RWPE2 (cell line): ENCODE measurements at regions not wholly inside any gene's neighbourhood (a gene's known extent, or its start where the extent isn't known, plus 50 kb on each side); places are given as distances from the start of the nearest gene placed in this dataset.
"Not testable (repeated sequence)": the region's sequence is repeated elsewhere in the genome, so short reads cannot be mapped to it uniquely, and the experiment has no call there.

Experiments used
- ATAC-seq: fragments of 200-7000 bp; cut with Tn5 transposase; 3 replicates; pipeline ENCODE4 v1.9.1; 2021; ENCODE audit warnings: low read depth
- DNase-seq: peaks from one replicate; pipeline ENCODE4 v3.0.0-alpha.2; 2020; ENCODE audit warnings: low spot score
- H3K27ac ChIP-seq: fragments of 450-650 bp; 2 replicates; pipeline ENCODE4 v1.5.1; 2017; ENCODE audit warnings: mild to moderate bottlenecking; ENCODE audit not compliant: poor library complexity, severe bottlenecking
- H3K27me3 ChIP-seq: fragments of 250-450 bp; sonication (Bioruptor Pico); 2 replicates; pipeline ENCODE4 v1.5.1; 2021; ENCODE audit warnings: mild to moderate bottlenecking, moderate library complexity; ENCODE audit not compliant: insufficient read depth, poor library complexity, severe bottlenecking
- H3K36me3 ChIP-seq: fragments of 250-450 bp; sonication (Bioruptor Pico); 2 replicates; pipeline ENCODE4 v1.5.1; 2020; ENCODE audit warnings: low read depth, mild to moderate bottlenecking, moderate library complexity
- H3K4me1 ChIP-seq: fragments of 250-450 bp; sonication (Bioruptor Pico); 2 replicates; pipeline ENCODE4 v1.5.1; 2021; ENCODE audit warnings: mild to moderate bottlenecking, moderate library complexity; ENCODE audit not compliant: insufficient read depth, poor library complexity, severe bottlenecking
- H3K4me3 ChIP-seq: fragments of 250-450 bp; sonication (Bioruptor Pico); 2 replicates; pipeline ENCODE4 v1.5.1; 2021; ENCODE audit warnings: mild to moderate bottlenecking, moderate library complexity; ENCODE audit not compliant: severe bottlenecking
- H3K9me3 ChIP-seq: fragments of 250-450 bp; sonication (Bioruptor Pico); 2 replicates; pipeline ENCODE4 v1.5.1; 2021; ENCODE audit warnings: mild to moderate bottlenecking, moderate library complexity; ENCODE audit not compliant: severe bottlenecking
- CTCF ChIP-seq: fragments of 450-650 bp; IDR thresholded peaks from one replicate; pipeline ENCODE4 v1.5.1; 2017; ENCODE audit warnings: mild to moderate bottlenecking, moderate library complexity; ENCODE audit not compliant: poor library complexity, severe bottlenecking

GRCh38 chr14:106227793-106228192 is 701.4 kb downstream of the TMEM121 start:
- TF ChIP-seq CTCF, result no peak
- H3K27ac ChIP-seq, result no peak overlapping the region

GRCh38 chr14:106228541-106229158 is 702.3 kb downstream of the TMEM121 start:
- Histone ChIP-seq H3K27ac (no peak overlapping the region), H3K4me3 (no peak overlapping the region), H3K4me1 (no peaks in the 10 kb centered on the region), H3K36me3 (no peaks in the 10 kb centered on the region), H3K27me3 (no peaks in the 10 kb centered on the region), H3K9me3 (no peaks in the 10 kb centered on the region)
- DNase-seq, result no peak
- no peak for TF ChIP-seq CTCF
- ATAC-seq, result no peak

More at GRCh38 chr14:106227793-106228192, 701.4 kb downstream of the TMEM121 start:
- H3K9me3 ChIP-seq, result no peaks in the 10 kb centered on the region
- ATAC-seq (no peak), DNase-seq (no peak)
- no peak overlapping the region for H3K4me3 ChIP-seq
- no peaks in the 10 kb centered on the region for H3K4me1 ChIP-seq
- no peaks in the 10 kb centered on the region for H3K36me3 ChIP-seq
- H3K27me3 ChIP-seq, result no peaks in the 10 kb centered on the region

- Histone ChIP-seq H3K4me1 (no peaks in the 10 kb centered on the region), H3K36me3 (no peaks in the 10 kb centered on the region), H3K27me3 (no peaks in the 10 kb centered on the region), H3K9me3 (no peaks in the 10 kb centered on the region), H3K27ac (no peak overlapping the region), H3K4me3 (no peak overlapping the region)
- ATAC-seq (no peak), DNase-seq (no peak)
- no peak for TF ChIP-seq CTCF
Observed at GRCh38 chr14:106230071-106230470, 703.7 kb downstream of the TMEM121 start.

GRCh38 chr14:106233191-106233590 is 706.8 kb downstream of the TMEM121 start:
- not testable (repeated sequence) for ATAC-seq, H3K27ac ChIP-seq, H3K4me3 ChIP-seq, H3K36me3 ChIP-seq, H3K27me3 ChIP-seq, H3K4me1 ChIP-seq, H3K9me3 ChIP-seq, DNase-seq

GRCh38 chr14:106234525-106235254 is 708.3 kb downstream of the TMEM121 start:
- ATAC-seq, DNase-seq, H3K4me3 ChIP-seq, H3K9me3 ChIP-seq, H3K36me3 ChIP-seq, H3K27ac ChIP-seq, H3K4me1 ChIP-seq, H3K27me3 ChIP-seq: not testable (repeated sequence)
- peak; percentile 69 for TF ChIP-seq CTCF
